ENCODE measurements at regions not wholly inside any gene's neighbourhood (a gene's known extent, or its start where the extent isn't known, plus 50 kb on each side); places are given as distances from the start of the nearest gene placed in this dataset.

DNA sequence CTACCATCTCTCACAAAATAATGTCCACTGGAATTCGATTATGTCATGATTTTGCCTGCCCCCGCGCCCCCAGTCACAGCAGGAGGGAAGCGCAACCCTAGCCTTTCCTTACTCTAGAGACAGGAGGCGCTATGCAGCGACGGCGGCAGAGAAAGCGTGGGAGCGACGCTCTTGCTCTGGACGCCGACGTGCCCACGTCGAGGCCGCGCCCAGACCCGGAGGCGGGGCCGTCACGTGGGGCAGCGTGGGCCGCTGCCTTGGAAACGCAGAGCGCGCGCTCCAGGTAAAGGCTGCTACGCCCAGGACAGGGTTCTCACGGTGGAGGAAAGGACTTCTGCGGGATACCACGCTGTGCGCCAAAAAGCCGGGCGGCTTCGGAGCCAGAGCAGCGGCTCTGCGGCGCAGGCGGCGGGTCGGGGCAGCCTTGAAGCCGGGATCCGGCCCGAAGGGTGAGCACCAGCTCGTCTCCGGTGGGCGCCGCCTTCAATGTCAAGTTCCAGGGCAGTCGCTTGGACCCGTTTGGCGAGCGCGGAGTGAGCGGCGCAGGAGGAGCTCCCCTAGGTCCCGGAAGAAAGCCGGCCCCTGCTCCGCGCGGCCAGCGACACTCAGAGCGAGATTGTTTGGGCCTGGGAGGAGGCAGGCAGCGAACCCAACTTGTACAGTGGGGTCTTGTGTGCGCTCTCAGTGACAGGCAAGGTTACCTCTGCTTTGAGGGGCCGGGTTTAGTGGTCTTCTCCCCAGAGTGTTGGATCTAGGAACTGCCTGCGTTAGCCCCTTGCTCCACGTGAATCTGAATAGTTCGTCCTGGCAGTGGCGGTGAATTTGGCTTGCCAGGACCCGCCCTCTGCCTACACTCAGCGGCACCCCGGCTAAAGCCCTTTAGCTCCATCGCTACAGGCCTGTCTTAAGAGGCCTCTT is 121.7 kb downstream of the MRPL57 start (continued):
- no peak for TF ChIP-seq ATM (IDR thresholded peaks at IDR 0.05; ENCODE audit: borderline replicate concordance)
- TF ChIP-seq, protein P1, sequence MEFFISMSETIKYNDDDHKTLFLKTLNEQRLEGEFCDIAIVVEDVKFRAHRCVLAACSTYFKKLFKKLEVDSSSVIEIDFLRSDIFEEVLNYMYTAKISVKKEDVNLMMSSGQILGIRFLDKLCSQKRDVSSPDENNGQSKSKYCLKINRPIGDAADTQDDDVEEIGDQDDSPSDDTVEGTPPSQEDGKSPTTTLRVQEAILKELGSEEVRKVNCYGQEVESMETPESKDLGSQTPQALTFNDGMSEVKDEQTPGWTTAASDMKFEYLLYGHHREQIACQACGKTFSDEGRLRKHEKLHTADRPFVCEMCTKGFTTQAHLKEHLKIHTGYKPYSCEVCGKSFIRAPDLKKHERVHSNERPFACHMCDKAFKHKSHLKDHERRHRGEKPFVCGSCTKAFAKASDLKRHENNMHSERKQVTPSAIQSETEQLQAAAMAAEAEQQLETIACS (CRISPR knock-in tag; IDR thresholded peaks at IDR 0.05) = peak; percentile 63
- TF ChIP-seq, protein P2, sequence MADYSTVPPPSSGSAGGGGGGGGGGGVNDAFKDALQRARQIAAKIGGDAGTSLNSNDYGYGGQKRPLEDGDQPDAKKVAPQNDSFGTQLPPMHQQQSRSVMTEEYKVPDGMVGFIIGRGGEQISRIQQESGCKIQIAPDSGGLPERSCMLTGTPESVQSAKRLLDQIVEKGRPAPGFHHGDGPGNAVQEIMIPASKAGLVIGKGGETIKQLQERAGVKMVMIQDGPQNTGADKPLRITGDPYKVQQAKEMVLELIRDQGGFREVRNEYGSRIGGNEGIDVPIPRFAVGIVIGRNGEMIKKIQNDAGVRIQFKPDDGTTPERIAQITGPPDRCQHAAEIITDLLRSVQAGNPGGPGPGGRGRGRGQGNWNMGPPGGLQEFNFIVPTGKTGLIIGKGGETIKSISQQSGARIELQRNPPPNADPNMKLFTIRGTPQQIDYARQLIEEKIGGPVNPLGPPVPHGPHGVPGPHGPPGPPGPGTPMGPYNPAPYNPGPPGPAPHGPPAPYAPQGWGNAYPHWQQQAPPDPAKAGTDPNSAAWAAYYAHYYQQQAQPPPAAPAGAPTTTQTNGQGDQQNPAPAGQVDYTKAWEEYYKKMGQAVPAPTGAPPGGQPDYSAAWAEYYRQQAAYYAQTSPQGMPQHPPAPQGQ (CRISPR knock-in tag; IDR thresholded peaks at IDR 0.05; ENCODE audit: borderline replicate concordance) = no peak
- 0 out of 2 replicates have a peak, but pooled peaks have one; percentile 78 for TF ChIP-seq PAX8 (CRISPR knock-in tag; IDR thresholded peaks at IDR 0.05; ENCODE audit: borderline replicate concordance)
- TF ChIP-seq SRSF1 (optimal IDR thresholded peaks at IDR 0.05; ENCODE audit: low read depth, low read length) = peak; percentile 56
- TF ChIP-seq, protein P3, sequence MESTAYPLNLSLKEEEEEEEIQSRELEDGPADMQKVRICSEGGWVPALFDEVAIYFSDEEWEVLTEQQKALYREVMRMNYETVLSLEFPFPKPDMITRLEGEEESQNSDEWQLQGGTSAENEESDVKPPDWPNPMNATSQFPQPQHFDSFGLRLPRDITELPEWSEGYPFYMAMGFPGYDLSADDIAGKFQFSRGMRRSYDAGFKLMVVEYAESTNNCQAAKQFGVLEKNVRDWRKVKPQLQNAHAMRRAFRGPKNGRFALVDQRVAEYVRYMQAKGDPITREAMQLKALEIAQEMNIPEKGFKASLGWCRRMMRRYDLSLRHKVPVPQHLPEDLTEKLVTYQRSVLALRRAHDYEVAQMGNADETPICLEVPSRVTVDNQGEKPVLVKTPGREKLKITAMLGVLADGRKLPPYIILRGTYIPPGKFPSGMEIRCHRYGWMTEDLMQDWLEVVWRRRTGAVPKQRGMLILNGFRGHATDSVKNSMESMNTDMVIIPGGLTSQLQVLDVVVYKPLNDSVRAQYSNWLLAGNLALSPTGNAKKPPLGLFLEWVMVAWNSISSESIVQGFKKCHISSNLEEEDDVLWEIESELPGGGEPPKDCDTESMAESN (CRISPR knock-in tag; conservative IDR thresholded peaks at IDR 0.05) = 0 out of 2 replicates have a peak, but pooled peaks have one; percentile 38
- peak in 1 of 2 experiments; percentile 52; a peak in 2 of 4 replicates for TF ChIP-seq EP300 (IDR thresholded peaks at IDR 0.05; ENCODE audit: low read depth in 2 of 2, low read length in 2 of 2)
- peak; percentile 23; the same call in 1 of the 2 replicates for TF ChIP-seq EP300 (CRISPR knock-in tag; IDR thresholded peaks at IDR 0.05; ENCODE audit: borderline replicate concordance)
- no peak for TF ChIP-seq MTA3 (CRISPR knock-in tag; IDR thresholded peaks at IDR 0.05)
- TF ChIP-seq ZNF432 (CRISPR knock-in tag; IDR thresholded peaks at IDR 0.05; ENCODE audit: borderline replicate concordance) = no peak
- TF ChIP-seq ETV5 (CRISPR knock-in tag; IDR thresholded peaks at IDR 0.05; ENCODE audit: borderline replicate concordance) = peak; percentile 53
- TF ChIP-seq HMG20A (CRISPR knock-in tag; IDR thresholded peaks at IDR 0.05; ENCODE audit: borderline replicate concordance) = no peak
- TF ChIP-seq KMT2B (CRISPR knock-in tag; IDR thresholded peaks at IDR 0.05) = peak; percentile 95
- TF ChIP-seq, protein P4, sequence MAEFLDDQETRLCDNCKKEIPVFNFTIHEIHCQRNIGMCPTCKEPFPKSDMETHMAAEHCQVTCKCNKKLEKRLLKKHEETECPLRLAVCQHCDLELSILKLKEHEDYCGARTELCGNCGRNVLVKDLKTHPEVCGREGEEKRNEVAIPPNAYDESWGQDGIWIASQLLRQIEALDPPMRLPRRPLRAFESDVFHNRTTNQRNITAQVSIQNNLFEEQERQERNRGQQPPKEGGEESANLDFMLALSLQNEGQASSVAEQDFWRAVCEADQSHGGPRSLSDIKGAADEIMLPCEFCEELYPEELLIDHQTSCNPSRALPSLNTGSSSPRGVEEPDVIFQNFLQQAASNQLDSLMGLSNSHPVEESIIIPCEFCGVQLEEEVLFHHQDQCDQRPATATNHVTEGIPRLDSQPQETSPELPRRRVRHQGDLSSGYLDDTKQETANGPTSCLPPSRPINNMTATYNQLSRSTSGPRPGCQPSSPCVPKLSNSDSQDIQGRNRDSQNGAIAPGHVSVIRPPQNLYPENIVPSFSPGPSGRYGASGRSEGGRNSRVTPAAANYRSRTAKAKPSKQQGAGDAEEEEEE (CRISPR knock-in tag; IDR thresholded peaks at IDR 0.05; ENCODE audit: borderline replicate concordance) = no peak
- no peak for TF ChIP-seq DNMT3B (CRISPR knock-in tag; conservative IDR thresholded peaks at IDR 0.05)
- peak; percentile 96 for TF ChIP-seq GATAD1 (CRISPR knock-in tag; IDR thresholded peaks at IDR 0.05)
- no peak; the same call in 1 of the 2 replicates for TF ChIP-seq KLF9 (CRISPR knock-in tag; IDR thresholded peaks at IDR 0.05; ENCODE audit: low read depth)
- no peak for TF ChIP-seq NFYC (CRISPR knock-in tag; IDR thresholded peaks at IDR 0.05)
- TF ChIP-seq ZC3H4 (CRISPR knock-in tag; IDR thresholded peaks at IDR 0.05; ENCODE audit: borderline replicate concordance) = no peak
- TF ChIP-seq ZNF703 (CRISPR knock-in tag; IDR thresholded peaks at IDR 0.05; ENCODE audit: borderline replicate concordance) = no peak
- TF ChIP-seq, protein P5, sequence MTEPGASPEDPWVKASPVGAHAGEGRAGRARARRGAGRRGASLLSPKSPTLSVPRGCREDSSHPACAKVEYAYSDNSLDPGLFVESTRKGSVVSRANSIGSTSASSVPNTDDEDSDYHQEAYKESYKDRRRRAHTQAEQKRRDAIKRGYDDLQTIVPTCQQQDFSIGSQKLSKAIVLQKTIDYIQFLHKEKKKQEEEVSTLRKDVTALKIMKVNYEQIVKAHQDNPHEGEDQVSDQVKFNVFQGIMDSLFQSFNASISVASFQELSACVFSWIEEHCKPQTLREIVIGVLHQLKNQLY (CRISPR knock-in tag; IDR thresholded peaks at IDR 0.05) = no peak
- peak; percentile 21; the same call in 1 of the 2 replicates for TF ChIP-seq HOXD1 (CRISPR knock-in tag; IDR thresholded peaks at IDR 0.05)
- TF ChIP-seq TBX2 (CRISPR knock-in tag; IDR thresholded peaks at IDR 0.05; ENCODE audit: borderline replicate concordance) = peak; percentile 66; the same call in 1 of the 2 replicates
